GM12878 (cell line): ENCODE measurements at regions not wholly inside any gene's neighbourhood (a gene's known extent, or its start where the extent isn't known, plus 50 kb on each side); places are given as distances from the start of the nearest gene placed in this dataset.

Source experiments
- ATAC-seq: fragments of 200-7000 bp; cut with Tn5 transposase; 3 replicates; pipeline ENCODE4 v1.9.1; 2020; ENCODE audit warnings: mild to moderate bottlenecking, moderate library complexity
- BruUV-seq: library from RNA; stranded (reverse); fragments of 400-500 nt; replicated peaks from 2 replicates; lab custom pipeline; 2021; lab: Mats Ljungman, UMichigan
- CTCF ChIA-PET: fragments of 300-600 bp; sonication (Branson Sonifier 250); formaldehyde crosslinking; extraction: SDS; loops from one replicate; lab custom pipeline; 2021; ENCODE audit warnings: inconsistent platforms; lab: Yijun Ruan, JAX
- POLR2A ChIA-PET: fragments of 350-600 bp; formaldehyde crosslinking; extraction: SDS; loops from one replicate; lab custom pipeline; 2021; ENCODE audit warnings: inconsistent platforms; lab: Charles Lee
- RAD21 ChIA-PET: fragments of 300-600 bp; sonication (Branson Sonifier 250); formaldehyde crosslinking; loops from one replicate; lab custom pipeline; 2023; ENCODE audit warnings: antibody characterized with exemption; ENCODE audit not compliant: unreplicated experiment; lab: Charles Lee
- SMC1A ChIA-PET: fragments of 300-600 bp; sonication (Branson Sonifier 250); formaldehyde crosslinking; loops from one replicate; lab custom pipeline; 2023; ENCODE audit not compliant: unreplicated experiment, uncharacterized antibody; lab: Charles Lee
- DNase-seq: peaks from one replicate; pipeline ENCODE4 v3.0.0-alpha.2; 2011; ENCODE audit warnings: low read depth, low spot score
- FAIRE-seq: peaks from 3 replicates; lab custom pipeline; 2011; peaks lifted over from hg19 to GRCh38; lab: Jason Lieb, UNC
- H2AFZ ChIP-seq: 2 replicates; pipeline ENCODE4 v1.6.0; 2011; ENCODE audit warnings: low read depth, low read length, control low read depth; ENCODE audit not compliant: control insufficient read depth
- H3K27ac ChIP-seq: 2 replicates; pipeline ENCODE4 v1.5.1; 2011; ENCODE audit warnings: control low read depth; ENCODE audit not compliant: control insufficient read depth, insufficient read depth
- H3K27me3 ChIP-seq, 2 experiments: replicated peaks in 1 of 2; 2 replicates each; pipeline versions ENCODE4 v1.6.0 to v1.6.1; 2011; ENCODE audit warnings: low read length in 1 of 2; ENCODE audit not compliant: control insufficient read depth in 2 of 2, insufficient read depth in 2 of 2
- H3K36me3 ChIP-seq, 2 experiments: 2 replicates each; pipeline ENCODE4 v1.5.1; 2011; ENCODE audit warnings: low read length in 1 of 2; ENCODE audit not compliant: control insufficient read depth in 2 of 2, insufficient read depth in 2 of 2
- H3K4me1 ChIP-seq: 2 replicates; pipeline ENCODE4 v1.6.1; 2011; ENCODE audit warnings: mild to moderate bottlenecking, low read length, moderate library complexity, mixed read lengths; ENCODE audit not compliant: control insufficient read depth, insufficient read depth
- H3K4me2 ChIP-seq: 2 replicates; pipeline ENCODE4 v1.6.0; 2011; ENCODE audit warnings: control low read depth; ENCODE audit not compliant: control insufficient read depth, insufficient read depth
- H3K4me3 ChIP-seq: fragments of 200-600 bp; sonication (generic); 2 replicates; pipeline ENCODE4 v1.5.1; 2016
- H3K79me2 ChIP-seq: 2 replicates; pipeline ENCODE4 v1.6.0; 2011; ENCODE audit warnings: low read length; ENCODE audit not compliant: control insufficient read depth, insufficient read depth
- H3K9ac ChIP-seq: 2 replicates; pipeline ENCODE4 v1.8.0; 2011; ENCODE audit warnings: low read length, control low read depth, mixed read lengths; ENCODE audit not compliant: control insufficient read depth, insufficient read depth
- H3K9me3 ChIP-seq: replicated peaks from 3 replicates; pipeline ENCODE4 v1.5.1; 2011; ENCODE audit warnings: mild to moderate bottlenecking, low read length; ENCODE audit not compliant: control insufficient read depth, insufficient read depth
- H4K20me1 ChIP-seq: 2 replicates; pipeline ENCODE4 v1.6.0; 2011; ENCODE audit not compliant: control insufficient read depth, insufficient read depth
- BMI1 ChIP-seq: fragments of 450-650 bp; IDR thresholded peaks from 2 replicates; pipeline ENCODE4 v1.6.1; 2016; ENCODE audit warnings: mild to moderate bottlenecking, moderate library complexity, borderline replicate concordance
- EGR1 ChIP-seq, 2 experiments: IDR thresholded peaks; 1 replicate in 1 of 2; 2 replicates in 1 of 2; pipeline ENCODE4 v1.6.1; 2011 to 2012; ENCODE audit warnings: low read depth in 2 of 2, low read length in 2 of 2, borderline replicate concordance in 1 of 2, mild to moderate bottlenecking in 1 of 2, moderate library complexity in 1 of 2
- MXI1 ChIP-seq: fragments of 150-350 bp; IDR thresholded peaks from 2 replicates; pipeline ENCODE4 v1.6.1; 2011; ENCODE audit warnings: low read depth, mild to moderate bottlenecking, inconsistent platforms, low read length, improper control_type of control experiment
- RELB ChIP-seq: fragments of 450-650 bp; IDR thresholded peaks from 2 replicates; pipeline ENCODE4 v1.6.1; 2017; ENCODE audit warnings: low read depth, mild to moderate bottlenecking, moderate library complexity
- ZNF207 ChIP-seq: fragments of 450-650 bp; IDR thresholded peaks from 2 replicates; pipeline ENCODE4 v1.6.1; 2014; ENCODE audit warnings: antibody characterized with exemption, mild to moderate bottlenecking, borderline replicate concordance
- ZSCAN29 ChIP-seq: fragments of 450-650 bp; IDR thresholded peaks from 2 replicates; pipeline ENCODE4 v1.6.1; 2017; ENCODE audit warnings: mild to moderate bottlenecking, moderate library complexity
- WGBS: methylation state at CpG from one replicate; pipeline ENCODE4 v1.1.6; 2016; ENCODE audit warnings: low lambda C conversion rate; ENCODE audit not compliant: insufficient replicate concordance, insufficient coverage; ENCODE audit errors: missing lambda C conversion rate; 5-methylcytosine and 5-hydroxymethylcytosine counted together
- in situ Hi-C: fragments of 300-500 bp; cut with MboI; formaldehyde crosslinking; loops from 9 replicates; pipeline ENCODE4 v1.14.3; 2018; ENCODE audit warnings: mixed read lengths
- intact Hi-C: fragments of 100-400 bp; cut with micrococcal nuclease; formaldehyde crosslinking; loops from one replicate; pipeline ENCODE4 v1.14.2; 2022; ENCODE audit not compliant: unreplicated experiment

- ChIA-PET RAD21 (interaction anchor here (1.2 to 2.1 kb wide), 2 partner anchors 10 to 115 kb away, joined by 3 to 11 read pairs; no protein-coding TSS in a partner anchor), CTCF (interaction anchor here (0.8 to 1.0 kb wide), 2 partner anchors 11 to 18 kb away, joined by 3 to 4 read pairs; no protein-coding TSS in a partner anchor), SMC1A (interaction anchor here (0.6 to 2.2 kb wide), 5 partner anchors 9 to 74 kb away, joined by 3 to 17 read pairs (median 5); no protein-coding TSS in a partner anchor), POLR2A (interaction anchor here (0.6 to 2.7 kb wide), 6 partner anchors 9 to 1583 kb away, joined by 3 to 16 read pairs (median 3); no protein-coding TSS in a partner anchor)
- TF ChIP-seq EGR1 (IDR thresholded peaks at IDR 0.05; ENCODE audit: borderline replicate concordance in 1 of 2, low read depth in 2 of 2, low read length in 2 of 2): no peak
- no peak for TF ChIP-seq ZSCAN29
- no peak for TF ChIP-seq MXI1
- TF ChIP-seq RELB: no peak
- TF ChIP-seq ZNF207: no peak
- no peak for TF ChIP-seq BMI1
- no peaks in the 10 kb centered on the region for H3K27me3 ChIP-seq
- no peak overlapping the region for H3K9ac ChIP-seq
- in situ Hi-C loops (no loop called here), intact Hi-C loops (no loop called here)
- DNase-seq (no peak), ATAC-seq (no peak), FAIRE-seq (no peak)
- no peak overlapping the region for H2AFZ ChIP-seq
- no peaks in the 10 kb centered on the region; the same call in 2 of the 3 replicates for H3K9me3 ChIP-seq
- 15% methylated on average over 2 of the region's 2 CpGs for WGBS
- H3K36me3 ChIP-seq: no peaks in the 10 kb centered on the region
- no peaks in the 10 kb centered on the region for H3K79me2 ChIP-seq
- H4K20me1 ChIP-seq: no peaks in the 10 kb centered on the region
- no peak overlapping the region for H3K4me3 ChIP-seq
- H3K4me1 ChIP-seq: peaks cover 26% of the 10 kb centered on the region
- H3K4me2 ChIP-seq: no peak overlapping the region
- no peak overlapping the region for H3K27ac ChIP-seq
- no TSS peak for BruUV-seq
Observed at GRCh38 chr1:25137521-25138395, 94.5 kb downstream of the SYF2 start.
